GM18499 (cell line): ENCODE measurements at regions not wholly inside any gene's neighbourhood (a gene's known extent, or its start where the extent isn't known, plus 50 kb on each side); places are given as distances from the start of the nearest gene placed in this dataset.

Experiments used
- ATAC-seq: cut with Tn5 transposase; IDR thresholded peaks from one replicate; pipeline ENCODE4 v1.9.1; 2021; ENCODE audit warnings: moderate number of reproducible peaks; ENCODE audit not compliant: insufficient read depth, unreplicated experiment

- ATAC-seq = no peak
Observed at GRCh38 chr19:30119180-30119908, 177.3 kb downstream of the URI1 start.

GRCh38 chr19:30120860-30121484, 178.9 kb downstream of the URI1 start:
- no peak for ATAC-seq

GRCh38 chr19:30122431-30122830, 180.4 kb downstream of the URI1 start:
- no peak for ATAC-seq

DNA sequence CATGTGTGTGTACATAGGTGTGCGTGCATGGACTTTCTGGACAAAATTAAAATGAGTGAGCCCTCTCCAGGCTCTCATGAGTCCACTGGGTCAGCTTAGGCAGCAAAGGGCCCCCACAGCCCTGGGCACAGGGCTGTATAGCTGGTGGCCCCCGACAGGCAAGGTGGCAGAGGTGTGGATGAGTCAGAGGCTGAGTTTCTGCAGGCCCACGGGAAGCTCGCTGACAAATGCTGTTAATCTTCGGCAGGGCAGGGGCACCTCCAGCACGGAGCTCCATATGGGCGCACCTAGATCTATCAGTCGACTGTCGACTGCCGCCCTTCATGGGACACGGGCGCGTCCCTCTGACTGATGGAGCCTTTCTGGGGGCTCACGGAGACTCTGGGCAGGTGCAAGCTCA, 181.1 kb downstream of the URI1 start:
- no peak for ATAC-seq

- no peak for ATAC-seq
Observed at GRCh38 chr19:30123611-30124010, 181.6 kb downstream of the URI1 start.

GRCh38 chr19:30128211-30128610, 186.2 kb downstream of the URI1 start:
- ATAC-seq = no peak

- ATAC-seq = no peak
Observed at GRCh38 chr19:30130356-30131122, 188.5 kb downstream of the URI1 start.

DNA sequence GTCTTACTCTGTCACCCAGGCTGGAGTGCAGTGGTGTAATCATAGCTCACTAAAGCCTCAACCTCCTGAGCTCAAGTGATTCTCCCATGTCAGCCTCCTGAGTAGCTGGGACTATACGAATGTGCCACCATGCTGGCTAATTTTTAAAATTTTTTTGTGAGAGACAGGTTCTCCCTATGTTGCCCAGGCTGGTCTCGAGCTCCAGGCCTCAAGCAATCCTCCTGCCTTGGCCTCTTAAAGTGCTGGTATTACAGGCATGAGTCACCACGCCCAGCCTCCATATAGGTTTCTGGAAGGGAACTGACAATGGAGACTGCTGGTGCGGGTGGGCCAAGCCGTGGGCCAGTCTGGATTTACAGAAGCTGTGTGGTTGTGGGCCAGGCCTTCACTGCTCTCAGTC, 189.2 kb downstream of the URI1 start:
- no peak for ATAC-seq

DNA sequence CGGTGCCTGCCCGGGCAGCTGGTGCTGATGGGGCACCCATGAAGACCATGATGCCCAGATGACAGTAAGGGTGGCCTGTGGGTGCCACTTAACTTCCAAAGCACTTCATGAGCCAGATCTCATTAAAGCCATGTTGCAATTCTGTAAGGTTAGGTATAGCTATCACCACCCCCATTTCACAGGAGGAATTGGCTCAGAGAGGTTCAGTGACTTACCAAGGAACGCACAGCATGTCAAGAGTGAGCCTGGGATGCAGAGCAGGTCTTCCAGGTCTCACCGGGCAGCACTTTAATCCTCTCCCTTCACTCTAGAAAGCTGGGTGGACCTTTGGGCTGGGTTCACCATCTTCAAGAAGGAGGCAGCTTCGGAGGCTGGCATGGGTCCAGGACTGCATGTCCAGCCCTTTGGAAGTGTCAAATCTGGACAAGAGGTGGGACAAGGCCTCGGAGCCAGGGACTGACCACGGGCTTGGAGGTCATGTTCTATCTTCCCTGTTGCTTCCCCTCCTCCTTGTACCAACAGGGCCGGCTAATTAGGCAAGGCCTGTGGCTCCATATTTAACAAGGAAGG, 189.8 kb downstream of the URI1 start:
- ATAC-seq = no peak

GRCh38 chr19:30132343-30133075, 190.5 kb downstream of the URI1 start:
- no peak for ATAC-seq

DNA sequence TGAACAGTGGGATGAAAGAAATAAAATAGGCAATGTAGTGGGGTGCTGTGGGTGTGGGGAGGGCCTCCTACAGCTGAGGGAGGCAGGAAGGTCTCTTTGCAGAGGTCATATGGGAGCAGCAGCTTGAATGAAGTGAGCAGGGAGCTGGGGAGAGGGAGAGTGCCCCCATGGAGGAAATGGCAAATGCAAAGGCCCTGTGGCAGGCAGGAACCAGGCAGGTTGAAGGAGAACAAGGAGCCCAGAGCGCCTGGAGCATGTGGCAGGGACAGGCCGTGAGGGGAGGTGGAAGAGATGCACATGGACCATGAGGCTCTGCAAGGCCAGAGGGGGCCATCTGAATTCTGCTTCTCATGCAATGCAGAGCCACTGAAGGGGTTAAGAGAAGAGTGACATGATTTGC, 191.8 kb downstream of the URI1 start:
- ATAC-seq = no peak

DNA sequence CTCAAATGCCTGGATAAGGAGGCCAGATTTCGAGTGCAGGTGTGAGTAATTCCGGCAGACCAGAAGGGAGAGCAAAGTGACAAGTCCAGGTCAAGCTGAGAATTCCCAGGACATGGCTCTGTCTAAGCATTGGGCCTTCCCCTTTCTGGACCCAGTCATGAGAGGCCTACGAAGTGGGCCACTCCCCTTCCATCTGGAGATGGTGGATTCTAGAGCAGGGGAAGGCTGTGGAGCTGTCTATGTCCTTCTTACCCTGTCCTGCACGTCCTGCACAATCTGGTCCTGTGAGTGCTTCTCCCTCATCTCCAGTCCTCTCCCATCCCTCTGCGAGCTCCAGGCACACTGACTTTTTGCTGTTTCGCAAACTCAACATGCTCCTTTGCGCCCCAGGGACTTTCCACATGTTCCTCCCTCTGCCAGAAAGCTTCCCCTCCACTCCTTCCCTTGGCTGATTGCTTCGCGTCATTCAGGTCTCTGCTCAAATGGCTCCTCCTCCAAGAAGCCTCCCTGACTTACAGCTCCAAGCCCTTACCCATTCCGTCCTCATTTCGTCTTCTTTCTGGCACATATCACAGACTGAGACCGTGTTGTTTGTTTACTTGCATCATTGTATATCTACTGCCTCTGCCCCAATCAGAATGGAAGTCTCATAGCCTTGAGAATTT, 193.2 kb downstream of the URI1 start:
- no peak for ATAC-seq

- ATAC-seq = no peak
Observed at GRCh38 chr19:30135797-30136196, 193.8 kb downstream of the URI1 start.

DNA sequence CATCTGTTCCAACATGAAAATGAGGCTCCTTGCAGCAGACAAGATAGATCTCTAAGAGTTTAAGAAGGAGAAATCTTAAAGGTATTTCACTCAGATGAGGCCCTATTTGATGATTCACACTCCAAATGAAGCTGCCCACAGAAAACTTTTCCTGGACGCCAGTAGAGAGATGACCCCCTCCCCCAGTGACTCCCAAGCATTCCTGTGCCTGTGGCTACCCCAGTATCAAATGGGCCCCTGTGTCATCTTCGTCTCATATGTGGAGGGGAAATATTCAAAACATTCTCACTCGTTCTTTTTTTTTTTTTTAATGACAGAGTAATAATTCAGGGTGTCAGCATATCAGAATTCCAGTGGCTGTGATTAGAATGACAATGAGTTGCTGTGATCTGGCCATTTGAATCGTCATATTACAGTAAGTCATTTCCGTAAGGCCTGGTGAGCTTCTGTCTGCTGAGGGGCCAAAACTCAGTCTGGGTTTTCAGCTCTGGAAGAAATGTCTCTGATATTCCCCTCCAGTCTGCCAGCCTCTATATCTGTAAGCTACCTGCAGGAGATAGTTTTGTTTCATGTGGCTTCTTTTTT, 194.7 kb downstream of the URI1 start:
- no peak for ATAC-seq

DNA sequence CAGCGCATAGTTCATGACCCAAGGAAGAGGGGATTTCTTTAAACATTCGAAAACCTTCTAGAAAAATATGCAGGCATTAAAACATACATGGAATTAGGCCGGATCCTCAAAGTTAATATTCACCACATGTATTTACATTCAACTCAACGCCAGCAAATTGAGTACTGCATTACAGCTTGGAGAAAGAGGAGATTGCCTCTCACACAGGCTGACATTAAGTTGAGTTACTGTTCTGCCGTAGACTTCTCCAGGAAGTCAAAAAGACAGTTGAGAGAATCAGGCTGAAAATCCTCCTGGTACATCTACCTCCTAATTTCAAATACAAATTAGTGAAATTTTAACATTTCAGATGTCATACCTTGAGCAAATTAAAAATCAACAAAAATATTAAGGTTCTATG, 195.7 kb downstream of the URI1 start:
- no peak for ATAC-seq

DNA sequence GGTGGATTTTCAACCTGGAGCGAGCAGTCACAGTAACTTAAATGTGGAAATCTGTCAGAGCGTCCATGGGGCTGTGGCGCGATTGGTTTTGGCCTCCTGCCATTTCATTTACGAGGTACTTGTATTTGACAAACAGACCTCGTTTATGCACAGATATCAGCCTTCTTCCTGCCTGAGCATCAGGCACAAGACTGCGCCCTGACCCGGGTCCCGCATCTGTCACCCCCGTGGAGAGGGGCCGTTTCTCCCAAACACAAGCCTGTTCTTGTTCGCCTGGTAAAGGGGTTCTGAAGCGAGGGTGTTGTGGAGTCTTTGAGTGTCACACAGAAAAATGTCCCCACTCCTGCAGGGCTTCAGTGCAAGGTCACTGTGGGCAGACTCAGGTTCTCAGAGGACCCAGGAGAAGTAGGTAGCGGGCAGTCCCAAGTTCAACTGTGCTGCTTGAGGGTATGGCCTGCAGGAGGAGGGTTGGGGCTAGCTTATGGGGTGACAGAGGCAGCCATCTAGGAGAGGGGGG, 202.3 kb downstream of the URI1 start:
- no peak for ATAC-seq

- ATAC-seq = no peak
Observed at GRCh38 chr19:30144802-30145201, 202.8 kb downstream of the URI1 start.

GRCh38 chr19:30145467-30145866, 203.4 kb downstream of the URI1 start:
- ATAC-seq = no peak

DNA sequence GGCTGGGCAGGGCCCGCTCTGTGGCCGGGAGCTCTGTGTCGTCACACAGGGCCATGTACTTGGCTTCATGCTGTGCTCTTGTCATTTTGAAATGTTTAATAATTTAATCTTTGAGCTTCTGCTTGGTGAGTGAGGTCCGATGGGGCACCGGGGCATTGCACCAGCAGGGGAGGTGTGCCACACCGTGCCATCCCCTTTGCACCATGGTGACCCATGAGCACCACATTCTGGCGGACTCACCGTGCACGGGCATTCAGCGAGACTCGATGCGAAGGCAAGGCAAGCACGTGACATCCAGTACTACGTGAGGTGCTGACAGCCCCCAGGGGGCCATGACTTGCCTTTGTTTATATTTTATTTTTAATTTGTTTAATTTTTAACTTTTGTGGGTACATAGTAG, 204.3 kb downstream of the URI1 start:
- no peak for ATAC-seq
